Panc1 (cell line): ENCODE measurements at regions not wholly inside any gene's neighbourhood (a gene's known extent, or its start where the extent isn't known, plus 50 kb on each side); places are given as distances from the start of the nearest gene placed in this dataset.
"Not testable (repeated sequence)": the region's sequence is repeated elsewhere in the genome, so short reads cannot be mapped to it uniquely, and the experiment has no call there.

ENCODE experiments used
- ATAC-seq: fragments of 200-7000 bp; cut with Tn5 transposase; 2 replicates; pipeline ENCODE4 v1.9.1; 2020; ENCODE audit warnings: mild to moderate bottlenecking, moderate library complexity
- BruUV-seq: library from RNA; stranded (reverse); fragments of 400-500 nt; replicated peaks from 2 replicates; lab custom pipeline; 2021; lab: Mats Ljungman, UMichigan
- CTCF ChIA-PET: fragments of 300-600 bp; sonication (Branson Sonifier 250); formaldehyde crosslinking; loops from one replicate; lab custom pipeline; 2022; ENCODE audit warnings: antibody characterized with exemption; lab: Charles Lee
- POLR2A ChIA-PET: fragments of 300-600 bp; sonication (Branson Sonifier 250); formaldehyde crosslinking; loops from one replicate; lab custom pipeline; 2022; ENCODE audit warnings: antibody characterized with exemption; lab: Charles Lee
- DNase-seq: peaks from one replicate; pipeline ENCODE4 v3.0.0-alpha.2; 2010; ENCODE audit warnings: low read depth, low spot score
- H3K27ac ChIP-seq: 2 replicates; pipeline ENCODE4 v1.5.1; 2011; ENCODE audit warnings: mild to moderate bottlenecking, low read length, inconsistent platforms
- H3K27me3 ChIP-seq: fragments of 200-500 bp; sonication (Bioruptor generic); 2 replicates; pipeline ENCODE4 v1.6.0; 2014; ENCODE audit warnings: low read length, inconsistent platforms; ENCODE audit not compliant: control insufficient read depth, insufficient read depth
- H3K36me3 ChIP-seq: fragments of 200-500 bp; sonication (Bioruptor generic); 2 replicates; pipeline ENCODE4 v1.5.1; 2014; ENCODE audit warnings: inconsistent platforms, mild to moderate bottlenecking, low read length, moderate library complexity; ENCODE audit not compliant: control insufficient read depth, insufficient read depth
- H3K4me1 ChIP-seq: 2 replicates; pipeline ENCODE4 v1.5.1; 2011; ENCODE audit warnings: inconsistent platforms, mild to moderate bottlenecking, low read length, moderate library complexity; ENCODE audit not compliant: control insufficient read depth, insufficient read depth
- H3K4me3 ChIP-seq, 2 experiments: 2 replicates each; pipeline ENCODE4 v1.5.1; 2011 to 2012; ENCODE audit warnings: low read depth in 2 of 2, low read length in 2 of 2, mild to moderate bottlenecking in 2 of 2, inconsistent platforms in 1 of 2, moderate library complexity in 1 of 2
- H3K9me3 ChIP-seq: fragments of 200-500 bp; sonication (Bioruptor generic); 2 replicates; pipeline ENCODE4 v1.5.1; 2014; ENCODE audit warnings: low read depth, mild to moderate bottlenecking, inconsistent platforms, low read length, moderate library complexity; ENCODE audit not compliant: control insufficient read depth, insufficient read depth
- CTCF ChIP-seq: fragments of 450-650 bp; IDR thresholded peaks from 2 replicates; pipeline ENCODE4 v1.5.1; 2017; ENCODE audit warnings: mild to moderate bottlenecking
- POLR2AphosphoS5 ChIP-seq: IDR thresholded peaks from 2 replicates; pipeline ENCODE4 v1.6.1; 2012; ENCODE audit warnings: mild to moderate bottlenecking, low read depth, low read length, moderate library complexity
- REST ChIP-seq, 2 experiments: IDR thresholded peaks; 2 replicates each; pipeline ENCODE4 v1.6.1; 2011 to 2012; ENCODE audit warnings: low read depth in 2 of 2, control low read depth in 1 of 2, low read length in 1 of 2, mild to moderate bottlenecking in 1 of 2, moderate library complexity in 1 of 2; ENCODE audit not compliant: insufficient read depth in 1 of 2
- SIN3A ChIP-seq: IDR thresholded peaks from 2 replicates; pipeline ENCODE4 v1.6.1; 2012; ENCODE audit warnings: low read depth, mild to moderate bottlenecking, low read length, moderate library complexity, borderline replicate concordance; ENCODE audit not compliant: insufficient read depth
- TCF7L2 ChIP-seq: IDR thresholded peaks from 2 replicates; pipeline ENCODE4 v1.6.1; 2011; ENCODE audit warnings: mild to moderate bottlenecking, low read depth, low read length, inconsistent platforms
- in situ Hi-C: cut with HindIII; loops from 2 replicates; pipeline ENCODE4 v1.10.0; 2016; ENCODE audit warnings: low sequenced_read_pairs, low pct_unique_long_range_greater_than_20kb
- intact Hi-C: fragments of 100-400 bp; cut with micrococcal nuclease; formaldehyde crosslinking; loops from one replicate; pipeline ENCODE4 v1.10.0; 2022; ENCODE audit not compliant: unreplicated experiment

GRCh38 chr5:114857941-114858551 lies 311.7 kb downstream of the TRIM36 start:
- intact Hi-C loops, result no loop called here

GRCh38 chr5:114844711-114845110 lies 325.0 kb downstream of the TRIM36 start:
- H3K27me3 ChIP-seq, H3K9me3 ChIP-seq, BruUV-seq, H3K27ac ChIP-seq, intact Hi-C loops, H3K4me1 ChIP-seq, in situ Hi-C loops, POLR2A ChIA-PET, H3K4me3 ChIP-seq, H3K36me3 ChIP-seq, ATAC-seq, CTCF ChIA-PET, DNase-seq: not testable (repeated sequence)

More at GRCh38 chr5:114857941-114858551, 311.7 kb downstream of the TRIM36 start:
- Histone ChIP-seq H3K4me3 (no peak overlapping the region), H3K36me3 (no peaks in the 10 kb centered on the region), H3K4me1 (no peaks in the 10 kb centered on the region), H3K27ac (no peak overlapping the region), H3K27me3 (no peaks in the 10 kb centered on the region), H3K9me3 (no peaks in the 10 kb centered on the region)
- no peak for ATAC-seq
- BruUV-seq, result no TSS peak
- in situ Hi-C loops, result no loop called here
- no peak for DNase-seq
- CTCF ChIA-PET, result no interaction called here
- POLR2A ChIA-PET, result no interaction called here
- no peak for TF ChIP-seq REST (IDR thresholded peaks at IDR 0.05; ENCODE audit: insufficient read depth in 1 of 2, low read depth in 2 of 2, low read length in 1 of 2)
- no peak for TF ChIP-seq SIN3A
- no peak for TF ChIP-seq CTCF
- TF ChIP-seq POLR2AphosphoS5, result no peak
- TF ChIP-seq TCF7L2, result no peak

- ChIA-PET CTCF (no interaction called here), POLR2A (no interaction called here)
- DNase-seq (no peak), ATAC-seq (no peak)
- H3K27me3 ChIP-seq, result no peaks in the 10 kb centered on the region
- no peaks in the 10 kb centered on the region for H3K9me3 ChIP-seq
- no peak overlapping the region for H3K4me3 ChIP-seq
- H3K4me1 ChIP-seq, result no peaks in the 10 kb centered on the region
- H3K27ac ChIP-seq, result no peak overlapping the region
- no TSS peak for BruUV-seq
- H3K36me3 ChIP-seq, result no peaks in the 10 kb centered on the region
- TF ChIP-seq REST (IDR thresholded peaks at IDR 0.05; ENCODE audit: insufficient read depth in 1 of 2, low read depth in 2 of 2, low read length in 1 of 2), result no peak
- intact Hi-C loops (no loop called here), in situ Hi-C loops (no loop called here)
Measured at GRCh38 chr5:114839360-114839759, 330.3 kb downstream of the TRIM36 start.
